GM19468 (cell line): ENCODE measurements at regions not wholly inside any gene's neighbourhood (a gene's known extent, or its start where the extent isn't known, plus 50 kb on each side); places are given as distances from the start of the nearest gene placed in this dataset.
A peak's percentile ranks its signal among the peaks of the same experiment; 100 is the strongest.

Experiments
- ATAC-seq: cut with Tn5 transposase; IDR thresholded peaks from one replicate; pipeline ENCODE4 v1.9.1; 2021; ENCODE audit warnings: mild to moderate bottlenecking, moderate library complexity, moderate number of reproducible peaks; ENCODE audit not compliant: unreplicated experiment; ENCODE audit errors: extremely low read depth

DNA sequence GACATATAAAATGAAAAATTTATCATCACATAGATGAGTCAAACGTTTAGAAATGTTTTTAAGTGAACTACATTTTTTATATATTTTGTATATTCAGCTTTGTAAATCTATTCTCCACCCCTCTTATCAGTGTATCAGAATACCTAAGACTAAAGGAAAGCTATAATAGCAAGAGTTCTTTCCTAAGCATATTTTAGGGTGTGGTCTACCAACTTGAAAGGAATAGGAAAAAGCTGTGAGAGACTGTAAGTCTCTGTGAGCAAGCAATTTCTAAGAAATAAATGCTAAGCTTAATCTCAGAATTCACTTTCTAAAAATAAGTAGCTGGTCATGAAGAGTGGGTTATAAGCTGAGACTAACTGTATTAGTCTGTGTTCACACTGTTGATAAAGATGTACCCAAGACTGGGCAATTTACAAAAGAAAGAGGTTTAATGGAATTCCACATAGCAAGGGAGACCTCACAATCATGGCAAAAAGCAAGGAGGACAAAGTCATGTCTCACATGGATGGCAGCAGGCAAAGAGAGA is 175.4 kb upstream of the PREP start:
- ATAC-seq, result no peak

DNA sequence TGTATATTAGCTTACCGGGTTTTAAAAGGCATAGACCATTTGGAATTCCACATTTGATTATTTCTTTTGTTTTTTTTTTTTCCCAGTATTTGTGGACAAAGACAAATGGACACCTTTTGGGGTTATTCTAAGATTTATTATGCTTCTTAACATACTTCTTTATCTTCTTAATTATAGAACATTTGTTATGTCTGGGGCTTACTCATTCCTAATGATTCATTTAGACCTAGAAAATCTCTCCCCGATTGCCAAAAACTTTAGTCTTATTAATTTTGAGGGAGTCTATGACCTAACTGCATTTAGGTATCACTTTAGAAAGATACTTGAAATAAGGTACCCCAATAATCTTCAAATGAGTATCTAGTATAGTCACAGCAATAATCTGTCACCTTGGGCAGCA is 170.7 kb upstream of the PREP start:
- ATAC-seq, result no peak

DNA sequence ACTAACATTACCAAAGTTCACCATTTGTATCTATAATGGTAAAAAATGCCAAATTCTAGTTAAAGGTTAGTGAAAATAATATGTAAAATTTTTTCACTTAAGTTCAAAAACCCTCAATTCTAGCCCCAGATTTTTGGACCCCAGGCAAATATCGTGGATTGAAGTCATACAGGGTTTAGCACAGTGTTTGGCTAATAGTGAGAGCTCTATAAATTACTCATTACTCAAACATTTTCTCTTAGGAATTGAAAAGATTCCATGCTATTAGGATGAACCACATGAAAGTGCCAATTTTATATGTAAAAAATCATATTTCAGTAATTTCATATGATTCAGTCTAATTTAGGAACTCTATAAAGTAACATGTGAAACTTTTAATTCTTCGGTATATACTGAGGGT is 170.3 kb upstream of the PREP start:
- no peak for ATAC-seq

DNA sequence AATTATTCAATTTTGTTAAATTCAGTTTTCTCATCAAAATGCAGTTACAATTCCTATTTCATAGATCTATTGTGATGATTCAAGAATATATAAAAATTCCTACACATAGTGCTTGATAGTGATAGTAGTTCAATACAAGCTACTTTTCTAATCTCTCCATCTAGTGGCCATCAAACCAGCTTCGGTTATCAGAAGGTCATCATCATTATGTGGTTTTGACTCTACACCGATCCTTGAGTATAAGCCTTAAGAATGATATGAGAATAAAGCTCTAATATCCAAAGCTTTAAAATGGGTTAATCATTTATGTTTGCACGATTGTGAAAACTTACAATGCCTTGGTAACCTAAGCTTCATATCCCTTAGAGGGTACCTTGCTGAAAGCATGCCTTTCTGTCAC is 167.5 kb upstream of the PREP start:
- no peak for ATAC-seq

DNA sequence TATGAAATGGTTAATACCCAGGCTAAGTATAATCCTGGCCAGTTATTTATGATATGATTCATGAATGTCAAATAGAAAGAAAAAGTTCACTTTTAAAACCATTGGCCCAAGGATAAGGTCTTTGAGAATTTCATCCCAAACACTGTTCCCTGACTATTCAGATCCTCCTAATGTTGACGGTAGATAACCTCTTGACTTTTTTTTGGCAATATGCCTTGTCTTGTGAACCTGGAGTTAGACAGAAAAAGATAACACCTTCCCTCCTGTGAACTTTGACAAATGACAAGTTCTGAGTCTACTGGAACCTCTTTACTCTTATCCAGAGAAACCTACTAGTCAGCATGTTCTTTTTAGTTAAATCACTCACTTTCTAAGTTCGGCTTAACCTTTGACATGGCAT is 166.8 kb upstream of the PREP start:
- ATAC-seq, result no peak

DNA sequence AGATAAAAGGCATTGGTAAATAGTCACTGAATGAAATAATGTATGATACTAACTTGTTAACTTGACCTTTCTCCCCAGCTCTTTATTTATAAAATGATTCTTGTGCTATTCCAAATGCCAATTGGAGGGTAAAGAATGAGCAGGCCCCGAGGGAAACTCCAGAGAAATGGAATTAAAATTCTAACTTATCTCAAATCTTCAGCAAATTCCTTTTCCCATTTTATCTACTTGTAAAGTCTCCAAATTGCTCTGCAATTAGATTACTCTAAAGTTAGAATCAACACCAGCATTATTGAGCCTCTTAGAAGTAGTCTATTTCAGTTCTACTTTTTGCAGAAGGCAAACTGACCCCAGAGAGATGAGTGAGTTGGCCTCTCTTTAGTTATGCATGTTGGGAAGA is 165.9 kb upstream of the PREP start:
- no peak for ATAC-seq

DNA sequence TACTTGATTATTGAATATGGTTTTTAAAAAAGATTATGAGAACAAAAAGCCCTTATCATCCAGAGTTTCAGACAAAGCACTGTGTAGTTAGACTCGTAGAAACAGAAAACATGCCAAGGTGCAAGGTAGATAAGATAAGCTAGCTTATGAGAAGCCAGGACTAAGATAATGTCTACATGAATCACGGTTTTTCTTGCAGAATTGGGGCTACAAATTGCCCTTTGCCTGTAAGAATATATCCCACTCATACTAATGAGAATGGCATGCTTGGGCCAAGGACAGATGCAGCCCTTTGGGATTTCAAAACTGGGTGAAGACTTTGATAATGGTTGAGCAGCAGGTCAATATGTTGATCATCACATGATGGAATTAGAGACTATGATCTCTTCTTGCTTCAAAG is 165.3 kb upstream of the PREP start:
- no peak for ATAC-seq

DNA sequence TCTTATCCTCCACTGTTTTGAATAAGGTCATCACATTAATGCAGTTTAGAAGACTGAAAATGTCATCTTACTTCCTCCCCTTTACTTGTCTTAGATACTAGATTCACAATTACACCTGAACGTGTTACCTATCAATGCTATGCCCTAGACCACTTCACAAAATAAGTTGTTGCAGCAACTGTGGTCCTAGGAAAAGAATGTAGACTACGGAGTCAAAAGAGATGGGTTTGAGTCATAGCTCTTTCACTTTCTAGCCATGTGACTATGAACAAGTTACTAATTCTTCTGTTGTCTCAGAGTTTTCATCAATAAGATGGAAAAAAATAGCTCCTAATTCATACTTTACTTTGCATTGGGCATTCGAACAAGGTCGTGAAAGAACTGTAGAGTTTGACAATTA is 164.3 kb upstream of the PREP start:
- no peak for ATAC-seq

DNA sequence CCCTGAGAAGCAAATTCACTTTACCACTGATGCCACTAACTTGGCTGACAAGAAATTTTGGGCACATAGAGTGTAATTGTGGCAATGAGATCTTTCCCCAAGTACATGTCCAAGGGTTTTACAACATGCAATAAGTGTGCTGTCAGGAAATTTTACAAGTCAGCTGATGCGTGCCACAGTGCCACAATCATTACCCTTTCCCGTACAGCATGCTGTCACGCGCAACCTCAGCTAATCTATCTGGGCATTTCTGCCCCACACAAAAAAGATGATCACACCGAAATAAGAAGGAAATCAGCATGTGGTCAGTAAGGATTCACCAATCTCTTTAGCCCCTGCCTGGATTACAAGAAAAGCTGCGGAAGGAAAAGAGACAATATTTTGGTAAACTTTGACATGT is 163.6 kb upstream of the PREP start:
- no peak for ATAC-seq

DNA sequence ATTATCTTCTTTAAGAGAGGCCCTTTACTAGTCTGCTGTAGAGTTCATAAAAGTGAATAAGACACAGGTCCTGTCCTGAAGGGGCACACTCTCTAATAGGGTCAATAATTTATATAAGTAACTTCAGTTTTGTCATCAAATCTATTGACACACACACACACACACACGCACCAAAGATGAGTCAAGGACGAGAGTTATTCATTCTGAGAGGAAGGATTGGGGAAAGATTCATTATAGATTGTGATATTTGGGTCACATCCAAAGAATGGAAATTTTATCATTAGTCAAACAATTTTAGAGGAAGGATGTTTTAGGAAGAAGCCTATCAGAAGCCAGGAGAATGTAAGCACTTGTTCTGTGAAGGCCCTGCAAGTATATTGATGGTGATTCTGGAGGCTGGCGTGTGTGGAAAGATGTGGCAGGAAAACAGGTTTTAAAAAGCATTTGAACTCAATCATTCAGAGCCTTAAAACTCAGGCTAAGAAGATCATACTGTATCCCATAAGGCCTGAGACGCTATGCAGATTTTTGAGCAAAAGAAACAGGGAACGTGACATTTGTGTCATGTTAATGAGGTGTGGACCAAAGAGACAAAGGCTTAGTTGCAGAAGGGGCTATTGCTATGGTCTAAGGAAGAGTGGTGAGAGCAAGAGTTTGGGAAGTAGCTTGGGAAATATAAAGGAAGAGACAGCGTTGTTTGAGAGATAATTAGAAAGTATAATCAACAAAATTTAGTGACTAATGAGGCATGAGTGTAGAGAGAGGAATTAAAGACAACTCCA is 161.4 kb upstream of the PREP start:
- ATAC-seq, result no peak

DNA sequence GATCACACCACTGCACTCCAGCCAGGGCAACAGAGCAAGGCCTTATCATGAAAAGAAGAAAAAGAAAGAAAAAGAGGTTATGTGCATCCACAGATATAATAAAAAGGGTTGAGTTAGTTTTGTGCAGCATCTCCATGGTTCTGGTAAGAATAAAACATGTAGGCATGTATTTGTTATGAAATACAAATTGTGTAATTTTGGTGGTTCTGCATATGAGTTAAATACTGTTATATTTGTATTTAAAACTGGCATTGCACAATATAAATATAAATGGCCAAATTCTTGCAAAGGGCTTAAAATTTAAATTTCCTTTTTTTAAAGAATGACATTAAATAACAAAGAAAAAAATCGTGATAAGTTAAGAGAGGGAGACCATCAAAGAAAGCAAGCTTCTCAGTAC is 159.1 kb upstream of the PREP start:
- ATAC-seq, result no peak

DNA sequence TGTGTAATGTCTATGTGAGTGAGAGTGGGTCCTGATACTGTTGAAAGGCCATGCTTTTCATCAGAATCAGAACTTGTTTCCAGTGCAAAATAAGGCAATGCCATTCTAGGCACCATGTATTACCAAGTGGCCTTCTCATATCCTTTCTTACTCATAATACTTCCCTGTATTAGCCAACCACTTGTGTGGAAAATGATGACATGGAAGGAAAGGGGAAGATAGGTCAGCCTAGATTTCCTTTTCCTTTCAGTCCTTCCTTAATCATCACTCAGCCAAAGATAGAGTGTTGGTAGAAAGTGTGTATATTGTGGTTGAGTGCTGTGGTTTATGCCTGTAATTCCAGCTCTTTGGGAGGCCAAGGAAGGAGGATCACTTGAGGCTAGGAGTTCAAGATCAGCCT is 158.6 kb upstream of the PREP start:
- no peak for ATAC-seq

DNA sequence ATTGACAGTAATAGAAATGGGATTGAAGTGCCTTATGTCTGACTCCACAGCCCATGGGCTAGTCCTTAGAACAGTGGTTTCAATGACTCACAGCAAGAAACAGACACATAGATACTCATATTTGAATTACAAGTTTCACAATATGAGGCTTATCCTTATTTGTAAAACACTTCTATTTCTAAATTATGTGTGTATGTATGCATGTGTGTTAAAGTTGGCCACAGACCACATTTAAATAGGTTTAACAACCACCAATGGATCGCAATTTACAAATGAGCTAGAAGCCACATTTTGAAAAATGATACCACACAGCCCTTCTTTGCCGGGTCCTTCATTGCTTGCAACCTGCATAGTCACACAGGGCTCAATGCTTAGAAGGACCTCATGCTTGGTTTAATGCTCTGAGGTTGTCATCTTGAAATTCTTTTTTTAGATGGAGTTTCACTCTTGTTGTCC is 157.8 kb upstream of the PREP start:
- ATAC-seq, result peak; percentile 85

DNA sequence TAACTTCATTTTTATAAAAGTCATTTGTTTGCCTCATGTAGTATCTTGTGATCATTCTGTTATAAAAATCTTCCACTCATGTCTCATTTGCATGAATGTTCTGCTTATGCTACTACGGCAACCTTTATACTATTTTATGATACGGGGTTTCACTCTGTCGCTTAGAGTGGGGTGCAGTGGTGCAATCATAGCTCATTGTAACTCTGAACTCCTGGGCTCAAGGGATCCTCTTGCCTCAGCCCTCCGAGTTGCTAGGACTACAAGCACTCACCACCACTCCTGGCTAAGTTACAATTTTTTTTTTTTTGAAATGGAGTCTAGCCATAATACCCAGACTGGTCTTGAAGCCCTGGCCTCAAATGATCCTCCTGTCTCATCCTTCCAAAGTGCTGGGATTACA is 154.4 kb upstream of the PREP start:
- ATAC-seq, result no peak

DNA sequence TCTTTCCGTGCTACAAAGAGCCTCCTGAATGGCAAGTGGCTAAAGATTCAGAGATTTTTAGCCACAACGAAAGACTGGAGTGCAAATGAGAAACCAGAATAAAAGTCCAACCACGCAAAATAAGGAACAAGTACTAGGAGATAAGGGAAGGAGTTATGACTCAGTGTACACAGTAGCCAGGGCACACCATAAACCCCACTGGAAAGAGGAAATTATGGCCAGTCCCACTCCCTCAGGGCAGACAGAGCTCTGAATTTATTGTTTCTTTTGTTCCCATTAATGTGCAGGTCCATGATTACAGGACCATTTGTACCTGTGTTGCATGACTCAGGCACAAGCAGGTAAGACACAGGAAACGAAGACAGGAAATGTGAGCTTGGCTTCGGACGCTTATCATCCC is 150.3 kb upstream of the PREP start:
- no peak for ATAC-seq

DNA sequence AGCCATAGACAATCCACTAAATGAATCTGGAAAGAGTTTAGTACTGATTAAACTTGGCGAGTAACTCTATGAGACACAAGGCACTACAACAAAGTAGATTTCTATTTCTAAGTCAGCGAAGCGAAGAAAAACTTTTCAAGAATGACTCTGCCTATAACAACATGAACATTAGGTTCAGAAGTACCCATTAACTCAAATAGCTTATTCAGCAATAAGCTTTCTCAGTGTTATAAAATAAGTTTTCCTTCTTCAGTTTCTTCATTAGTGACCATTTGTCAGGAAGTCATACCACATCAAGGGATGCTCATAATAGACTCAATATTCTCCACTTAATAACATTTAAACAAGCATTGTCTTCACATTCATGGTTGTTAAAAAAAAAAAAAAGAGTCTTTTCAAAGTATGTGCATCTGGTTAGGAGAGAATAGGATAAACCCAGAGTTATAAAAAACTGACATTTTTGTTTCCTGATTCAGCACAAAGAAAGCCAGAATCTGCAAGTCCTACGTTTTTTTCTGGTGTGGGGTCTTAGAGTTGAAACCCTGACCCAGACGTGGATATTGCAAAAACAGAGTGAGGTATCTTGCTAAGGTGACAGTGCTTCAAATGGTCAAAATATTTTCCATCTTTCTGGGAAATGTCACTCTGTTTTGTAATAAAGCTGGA is 148.2 kb upstream of the PREP start:
- ATAC-seq, result no peak

DNA sequence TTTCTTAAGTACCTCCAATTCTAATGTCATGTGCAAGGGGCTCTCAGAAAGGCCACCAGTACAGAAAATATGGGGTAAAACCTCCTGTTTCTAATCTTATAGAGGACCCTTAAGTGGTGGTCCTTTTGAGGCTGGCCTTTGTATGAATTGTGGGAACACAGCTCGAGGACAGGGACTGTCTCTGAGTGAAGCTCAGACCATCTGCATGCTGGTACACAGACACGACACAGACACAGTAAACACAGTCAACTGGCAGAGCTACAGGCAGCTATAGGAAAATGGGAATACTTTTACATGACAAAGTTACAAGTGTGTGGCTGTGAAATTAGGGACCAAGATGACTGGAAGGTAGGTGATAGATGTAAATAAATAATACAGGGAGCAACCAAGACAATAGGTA is 143.9 kb upstream of the PREP start:
- no peak for ATAC-seq

DNA sequence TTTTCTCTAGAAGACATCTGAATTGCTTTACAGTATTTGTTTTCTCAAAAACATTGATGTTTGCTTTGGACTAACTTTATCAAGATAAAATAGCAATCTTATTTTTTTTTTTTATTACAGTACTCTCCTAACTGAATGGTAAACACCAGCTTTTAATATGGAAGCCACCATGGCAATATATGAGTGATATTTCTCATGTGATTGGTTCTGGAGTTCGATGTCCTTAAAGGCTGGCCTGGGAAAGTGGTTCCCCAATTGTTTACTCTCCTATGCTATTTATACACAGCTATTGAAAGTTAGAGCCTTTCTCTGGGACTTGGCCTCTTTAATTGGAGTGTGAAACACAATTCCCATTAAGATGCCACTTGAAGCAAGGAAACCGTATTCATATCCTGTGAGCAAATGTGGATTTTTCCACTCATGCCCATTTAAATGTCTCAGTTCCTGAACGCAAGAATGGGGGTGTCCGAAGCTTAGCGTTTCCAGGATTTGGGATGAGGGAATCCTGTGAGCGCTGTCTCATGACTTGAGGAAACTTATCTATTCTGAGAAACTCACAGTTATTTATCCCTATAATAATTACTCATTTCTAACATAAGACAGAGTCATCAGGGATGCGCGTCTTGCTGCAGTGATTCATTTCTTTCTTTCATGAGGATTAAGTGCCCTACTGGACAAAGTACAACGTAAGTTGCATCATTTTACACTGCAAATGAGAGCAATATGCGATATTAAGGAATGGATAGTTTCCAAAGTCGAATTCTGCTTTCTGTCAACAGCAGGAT is 143.3 kb upstream of the PREP start:
- ATAC-seq, result no peak

DNA sequence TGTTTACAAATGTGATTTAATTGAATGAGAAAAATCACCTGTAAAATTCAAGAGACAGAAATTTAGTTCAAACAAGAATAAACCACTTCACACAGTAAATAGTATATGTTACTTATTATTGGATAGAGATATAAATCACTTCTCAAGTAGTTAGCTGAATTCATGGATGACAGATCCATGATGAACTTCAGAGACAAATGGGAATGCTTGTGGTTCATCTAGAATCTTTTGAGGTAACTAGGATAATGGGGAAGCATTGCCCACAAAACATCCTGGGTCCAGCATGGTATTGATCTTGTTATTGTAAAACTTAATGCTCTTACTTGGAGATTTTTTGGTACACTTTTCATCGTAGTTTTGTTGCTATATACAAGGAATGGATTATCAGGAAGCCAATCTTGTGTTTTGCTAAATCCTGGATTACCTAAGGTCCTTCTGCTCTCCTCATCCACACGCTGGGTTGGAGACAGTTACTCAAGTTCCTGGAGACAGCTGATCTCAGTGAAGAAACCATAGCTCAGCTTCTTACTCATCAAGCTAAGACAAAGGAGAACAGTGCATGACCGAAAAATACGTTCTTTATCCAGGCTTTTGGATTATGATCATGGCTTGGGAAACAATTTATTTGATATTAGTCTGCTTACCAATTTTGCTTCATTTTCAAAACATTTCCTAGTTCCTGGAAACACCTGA is 142.5 kb upstream of the PREP start:
- ATAC-seq, result no peak

DNA sequence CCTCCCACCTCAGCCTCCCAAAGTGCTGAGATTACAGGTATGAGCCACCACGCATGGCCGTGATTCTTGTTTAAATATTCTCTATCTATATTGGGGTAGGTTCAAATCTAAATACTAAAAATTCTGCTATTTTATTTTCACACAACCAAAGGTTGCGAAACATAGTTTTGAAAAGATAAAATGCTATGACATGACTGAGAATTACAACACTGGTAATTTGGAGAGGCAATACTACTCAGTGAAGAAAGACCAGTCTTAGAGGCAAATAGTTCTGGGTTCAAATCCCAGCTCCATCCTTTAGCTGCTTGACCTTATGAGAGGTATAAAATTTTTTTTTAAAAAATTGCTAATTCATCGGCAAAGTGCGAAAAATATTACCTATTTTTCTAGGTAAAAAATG is 137.0 kb upstream of the PREP start:
- ATAC-seq, result no peak
